ENCODE measurements at regions not wholly inside any gene's neighbourhood (a gene's known extent, or its start where the extent isn't known, plus 50 kb on each side); places are given as distances from the start of the nearest gene placed in this dataset.

- DNase-seq (ENCODE audit: low read depth), result no peak
- no peak overlapping the region for H3K4me3 ChIP-seq (ENCODE audit: low read depth, low read length)
- no peak for TF ChIP-seq CTCF (IDR thresholded peaks at IDR 0.05; ENCODE audit: insufficient read depth, low read depth, low read length, missing control alignments)
Observed at GRCh38 chrX:9267415-9267814, 197.4 kb upstream of the TBL1X start.

- DNase-seq (ENCODE audit: low read depth), result no peak
- H3K4me3 ChIP-seq (ENCODE audit: low read depth, low read length), result no peak overlapping the region
- TF ChIP-seq CTCF (IDR thresholded peaks at IDR 0.05; ENCODE audit: insufficient read depth, low read depth, low read length, missing control alignments), result no peak
Observed at GRCh38 chrX:9269134-9269533, 195.7 kb upstream of the TBL1X start.

- no peak overlapping the region for H3K4me3 ChIP-seq (ENCODE audit: low read depth, low read length)
- TF ChIP-seq CTCF (IDR thresholded peaks at IDR 0.05; ENCODE audit: insufficient read depth, low read depth, low read length, missing control alignments), result no peak
- no peak for DNase-seq (ENCODE audit: low read depth)
Observed at GRCh38 chrX:9271789-9272525, 192.9 kb upstream of the TBL1X start.

- H3K4me3 ChIP-seq (ENCODE audit: low read depth, low read length), result no peak overlapping the region
- no peak for TF ChIP-seq CTCF (IDR thresholded peaks at IDR 0.05; ENCODE audit: insufficient read depth, low read depth, low read length, missing control alignments)
- DNase-seq (ENCODE audit: low read depth), result no peak
Observed at GRCh38 chrX:9273744-9274143, 191.1 kb upstream of the TBL1X start.

GRCh38 chrX:9278475-9279233, 186.2 kb upstream of the TBL1X start:
- no peak for TF ChIP-seq CTCF (IDR thresholded peaks at IDR 0.05; ENCODE audit: insufficient read depth, low read depth, low read length, missing control alignments)
- DNase-seq (ENCODE audit: low read depth), result no peak
- no peak overlapping the region for H3K4me3 ChIP-seq (ENCODE audit: low read depth, low read length)

- DNase-seq (ENCODE audit: low read depth), result peak; percentile 31
Observed at GRCh38 chrX:9279234-9279544, 185.7 kb upstream of the TBL1X start.

More at GRCh38 chrX:9279234-9279544, 185.7 kb upstream of the TBL1X start:
- H3K4me3 ChIP-seq (ENCODE audit: low read depth, low read length), result no peak overlapping the region
- TF ChIP-seq CTCF (IDR thresholded peaks at IDR 0.05; ENCODE audit: insufficient read depth, low read depth, low read length, missing control alignments), result no peak
